Mammary epithelial cell (primary cell): ENCODE measurements at regions not wholly inside any gene's neighbourhood (a gene's known extent, or its start where the extent isn't known, plus 50 kb on each side); places are given as distances from the start of the nearest gene placed in this dataset.

Experiments used
- EZH2 ChIP-seq: IDR thresholded peaks from 2 replicates; pipeline ENCODE4 v1.6.1; 2012; ENCODE audit warnings: low read length, inconsistent platforms, borderline replicate concordance
- TF ChIP-seq, protein P1 (sequence below), 2 donors: IDR thresholded peaks in 1 of 2; conservative IDR thresholded peaks in 1 of 2; 2 replicates each; pipeline ENCODE4 v1.5.1; 2011 to 2012; ENCODE audit warnings: inconsistent platforms in 2 of 2, low read length in 2 of 2, mild to moderate bottlenecking in 2 of 2, control low read depth in 1 of 2, low read depth in 1 of 2; ENCODE audit not compliant: insufficient read depth in 1 of 2; ENCODE audit errors: extremely low read depth in 1 of 2

DNA sequence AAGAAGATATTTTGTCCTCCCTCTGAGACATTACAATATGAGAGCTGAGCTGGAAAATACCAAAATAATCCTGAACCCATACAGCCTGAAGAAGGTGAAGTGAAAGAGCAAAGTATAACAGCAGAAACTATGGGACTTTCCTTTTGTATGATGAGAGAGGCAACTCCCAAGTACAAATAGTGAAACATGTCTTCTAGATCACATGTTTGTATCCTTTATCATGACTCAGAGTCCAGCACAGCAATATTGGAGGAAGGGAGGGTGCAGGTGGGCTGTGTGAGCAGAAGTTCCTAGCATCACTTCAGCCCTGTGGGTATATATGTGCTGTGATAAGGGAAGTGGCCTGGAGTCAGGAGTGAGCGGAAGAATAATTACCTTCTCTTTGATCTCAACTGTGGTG is 265.6 kb upstream of the NRXN1 start:
- TF ChIP-seq, protein P1, sequence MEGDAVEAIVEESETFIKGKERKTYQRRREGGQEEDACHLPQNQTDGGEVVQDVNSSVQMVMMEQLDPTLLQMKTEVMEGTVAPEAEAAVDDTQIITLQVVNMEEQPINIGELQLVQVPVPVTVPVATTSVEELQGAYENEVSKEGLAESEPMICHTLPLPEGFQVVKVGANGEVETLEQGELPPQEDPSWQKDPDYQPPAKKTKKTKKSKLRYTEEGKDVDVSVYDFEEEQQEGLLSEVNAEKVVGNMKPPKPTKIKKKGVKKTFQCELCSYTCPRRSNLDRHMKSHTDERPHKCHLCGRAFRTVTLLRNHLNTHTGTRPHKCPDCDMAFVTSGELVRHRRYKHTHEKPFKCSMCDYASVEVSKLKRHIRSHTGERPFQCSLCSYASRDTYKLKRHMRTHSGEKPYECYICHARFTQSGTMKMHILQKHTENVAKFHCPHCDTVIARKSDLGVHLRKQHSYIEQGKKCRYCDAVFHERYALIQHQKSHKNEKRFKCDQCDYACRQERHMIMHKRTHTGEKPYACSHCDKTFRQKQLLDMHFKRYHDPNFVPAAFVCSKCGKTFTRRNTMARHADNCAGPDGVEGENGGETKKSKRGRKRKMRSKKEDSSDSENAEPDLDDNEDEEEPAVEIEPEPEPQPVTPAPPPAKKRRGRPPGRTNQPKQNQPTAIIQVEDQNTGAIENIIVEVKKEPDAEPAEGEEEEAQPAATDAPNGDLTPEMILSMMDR (conservative IDR thresholded peaks at IDR 0.05 in 1 of 2, IDR thresholded peaks at IDR 0.05 in 1 of 2; ENCODE audit: extremely low read depth in 1 of 2, insufficient read depth in 1 of 2, low read depth in 1 of 2, low read length in 2 of 2), result no peak
- TF ChIP-seq EZH2, result no peak
